ENCODE measurements at regions not wholly inside any gene's neighbourhood (a gene's known extent, or its start where the extent isn't known, plus 50 kb on each side); places are given as distances from the start of the nearest gene placed in this dataset.
"Not testable (repeated sequence)": the region's sequence is repeated elsewhere in the genome, so short reads cannot be mapped to it uniquely, and the experiment has no call there.

GRCh38 chr20:12207875-12208274 lies 290.2 kb downstream of the BTBD3 start:
- DNase-seq = peak; percentile 36 to 47

- no peak for DNase-seq
Observed at GRCh38 chr20:12210591-12210990, 292.9 kb downstream of the BTBD3 start.

- DNase-seq = no peak
Observed at GRCh38 chr20:12211361-12211760, 293.7 kb downstream of the BTBD3 start.

GRCh38 chr20:12217382-12217781 lies 299.7 kb downstream of the BTBD3 start:
- DNase-seq = no peak

- no peak for DNase-seq
Observed at GRCh38 chr20:12219798-12220197, 302.1 kb downstream of the BTBD3 start.

GRCh38 chr20:12223057-12223456 lies 305.4 kb downstream of the BTBD3 start:
- no peak for DNase-seq

- DNase-seq = no peak
Observed at GRCh38 chr20:12225898-12226297, 308.2 kb downstream of the BTBD3 start.

- no peak for DNase-seq
Observed at GRCh38 chr20:12229891-12230290, 312.2 kb downstream of the BTBD3 start.

- no peak for DNase-seq
Observed at GRCh38 chr20:12237772-12238171, 320.1 kb downstream of the BTBD3 start.

GRCh38 chr20:12241065-12241464 lies 323.4 kb downstream of the BTBD3 start:
- DNase-seq = no peak

- DNase-seq = peak; percentile 16 to 86
Observed at GRCh38 chr20:12243327-12243726, 325.6 kb downstream of the BTBD3 start.

- no peak for DNase-seq
Observed at GRCh38 chr20:12248481-12248880, 330.8 kb downstream of the BTBD3 start.

- not testable (repeated sequence) for DNase-seq
Observed at GRCh38 chr20:12250661-12251060, 333.0 kb downstream of the BTBD3 start.

GRCh38 chr20:12252793-12253192 lies 335.1 kb downstream of the BTBD3 start:
- no peak for DNase-seq

- peak in 1 of 2 donors; percentile 16 for DNase-seq
Observed at GRCh38 chr20:12255461-12255970, 337.8 kb downstream of the BTBD3 start.

- no peak for DNase-seq
Observed at GRCh38 chr20:12256806-12257205, 339.1 kb downstream of the BTBD3 start.

- no peak for DNase-seq
Observed at GRCh38 chr20:12262747-12263146, 345.1 kb downstream of the BTBD3 start.

GRCh38 chr20:12264711-12265110 lies 347.0 kb downstream of the BTBD3 start:
- no peak for DNase-seq

- no peak for DNase-seq
Observed at GRCh38 chr20:12265662-12266061, 348.0 kb downstream of the BTBD3 start.

- no peak for DNase-seq
Observed at GRCh38 chr20:12269579-12269978, 351.9 kb downstream of the BTBD3 start.

- DNase-seq = no peak
Observed at GRCh38 chr20:12270863-12271262, 353.2 kb downstream of the BTBD3 start.

GRCh38 chr20:12276011-12276673 lies 358.4 kb downstream of the BTBD3 start:
- DNase-seq = no peak

GRCh38 chr20:12287575-12287974 lies 369.9 kb downstream of the BTBD3 start:
- no peak for DNase-seq

GRCh38 chr20:12289465-12289864 lies 371.8 kb downstream of the BTBD3 start:
- DNase-seq = no peak

GRCh38 chr20:12291386-12291785 lies 373.7 kb downstream of the BTBD3 start:
- no peak for DNase-seq

All from inflammatory macrophage (primary cell).